ENCODE measurements at regions not wholly inside any gene's neighbourhood (a gene's known extent, or its start where the extent isn't known, plus 50 kb on each side); places are given as distances from the start of the nearest gene placed in this dataset.
"Not testable (repeated sequence)": the region's sequence is repeated elsewhere in the genome, so short reads cannot be mapped to it uniquely, and the experiment has no call there.

- TF ChIP-seq, protein P1, sequence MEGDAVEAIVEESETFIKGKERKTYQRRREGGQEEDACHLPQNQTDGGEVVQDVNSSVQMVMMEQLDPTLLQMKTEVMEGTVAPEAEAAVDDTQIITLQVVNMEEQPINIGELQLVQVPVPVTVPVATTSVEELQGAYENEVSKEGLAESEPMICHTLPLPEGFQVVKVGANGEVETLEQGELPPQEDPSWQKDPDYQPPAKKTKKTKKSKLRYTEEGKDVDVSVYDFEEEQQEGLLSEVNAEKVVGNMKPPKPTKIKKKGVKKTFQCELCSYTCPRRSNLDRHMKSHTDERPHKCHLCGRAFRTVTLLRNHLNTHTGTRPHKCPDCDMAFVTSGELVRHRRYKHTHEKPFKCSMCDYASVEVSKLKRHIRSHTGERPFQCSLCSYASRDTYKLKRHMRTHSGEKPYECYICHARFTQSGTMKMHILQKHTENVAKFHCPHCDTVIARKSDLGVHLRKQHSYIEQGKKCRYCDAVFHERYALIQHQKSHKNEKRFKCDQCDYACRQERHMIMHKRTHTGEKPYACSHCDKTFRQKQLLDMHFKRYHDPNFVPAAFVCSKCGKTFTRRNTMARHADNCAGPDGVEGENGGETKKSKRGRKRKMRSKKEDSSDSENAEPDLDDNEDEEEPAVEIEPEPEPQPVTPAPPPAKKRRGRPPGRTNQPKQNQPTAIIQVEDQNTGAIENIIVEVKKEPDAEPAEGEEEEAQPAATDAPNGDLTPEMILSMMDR (IDR thresholded peaks at IDR 0.05 in 2 of 3, conservative IDR thresholded peaks at IDR 0.05 in 1 of 3; ENCODE audit: control insufficient read depth in 2 of 3, extremely low read depth in 1 of 3, insufficient read depth in 1 of 3, low read depth in 3 of 3, low read length in 3 of 3), result not testable (repeated sequence)
- TF ChIP-seq ZNF24 (IDR thresholded peaks at IDR 0.05); SREBF2 (IDR thresholded peaks at IDR 0.05; ENCODE audit: low read length): not testable (repeated sequence)
These were observed 75.6 kb upstream of the SOD1 start for GRCh38 chr21:31583937-31584336.
